ENCODE measurements at regions not wholly inside any gene's neighbourhood (a gene's known extent, or its start where the extent isn't known, plus 50 kb on each side); places are given as distances from the start of the nearest gene placed in this dataset.

- 85% methylated on average over 3 of the region's 3 CpGs for whole genome bisulfite sequencing (ENCODE audit: low lambda C conversion rate)
- POLR2A ChIA-PET: no interaction called here
- DNase-seq: no peak
These were observed 112.0 kb upstream of the SLC7A14 start for GRCh38 chr3:170697908-170698307.

DNA sequence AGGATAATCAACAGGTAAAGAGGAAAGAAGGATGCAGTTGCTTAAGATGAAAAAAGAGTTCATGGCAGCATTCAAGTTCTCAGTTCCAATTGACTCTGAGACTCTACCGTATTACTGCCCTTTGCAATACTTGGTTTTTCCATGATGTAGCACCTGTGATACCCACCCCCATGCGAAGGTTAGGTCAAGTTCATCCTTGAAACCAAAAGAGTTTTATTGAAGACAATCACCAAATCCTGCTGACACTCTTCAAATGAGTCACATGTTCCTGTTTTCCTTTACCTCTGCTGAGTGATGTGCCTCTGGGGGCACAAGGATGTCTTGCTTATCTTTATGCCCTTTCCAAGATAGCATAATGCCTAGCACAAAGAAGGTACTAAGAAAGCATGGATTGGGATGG lies 111.3 kb upstream of the SLC7A14 start:
- Histone ChIP-seq H4K20me1 (ENCODE audit: insufficient read depth) (no peaks in the 10 kb centered on the region), H3K27ac (ENCODE audit: low read depth in 2 of 2, low read length in 1 of 2) (no peak overlapping the region), H3K4me2 (no peak overlapping the region), H3K9ac (no peak overlapping the region), H2AFZ (ENCODE audit: low read depth) (no peak overlapping the region), H3K9me3 (no peaks in the 10 kb centered on the region), H3K4me3 (ENCODE audit: low read depth in 2 of 2, low read length in 1 of 2) (no peak overlapping the region), H3K27me3 (ENCODE audit: insufficient read depth) (no peaks in the 10 kb centered on the region), H3K79me2 (ENCODE audit: insufficient read depth) (no peaks in the 10 kb centered on the region), H3F3A (replicated peaks; ENCODE audit: insufficient read depth) (peaks cover 9% of the 10 kb centered on the region), H3K9me2 (no peaks in the 10 kb centered on the region), H3K4me1 (ENCODE audit: control insufficient read depth in 1 of 2, insufficient read depth in 2 of 2, low read depth in 1 of 2, low read length in 1 of 2) (peaks cover 4 to 12% of the 10 kb centered on the region in 2 experiments), H3K36me3 (replicated peaks in 1 of 2; ENCODE audit: control insufficient read depth in 1 of 2, insufficient read depth in 2 of 2, low read length in 1 of 2) (no peaks in the 10 kb centered on the region)
- CTCF ChIA-PET: interaction anchor here (1.0 to 2.9 kb wide), 2 partner anchors 113 to 283 kb away, joined by 4 to 14 read pairs; no protein-coding TSS in a partner anchor
- 89% methylated on average over 2 of the region's 2 CpGs for WGBS (ENCODE audit: low lambda C conversion rate)
- no peak for DNase-seq
- POLR2A ChIA-PET: no interaction called here
- TF ChIP-seq SIN3A (IDR thresholded peaks at IDR 0.05; ENCODE audit: borderline replicate concordance, low read depth, low read length) (no peak), YY1 (IDR thresholded peaks at IDR 0.05; ENCODE audit: low read depth) (no peak), CTCF (IDR thresholded peaks at IDR 0.05) (no peak), USF1 (IDR thresholded peaks at IDR 0.05; ENCODE audit: borderline replicate concordance, low read depth) (no peak), RXRA (IDR thresholded peaks at IDR 0.05; ENCODE audit: borderline replicate concordance, low read depth) (no peak), ZBTB33 (IDR thresholded peaks at IDR 0.05; ENCODE audit: borderline replicate concordance, low read depth) (no peak), EZH2phosphoT487 (IDR thresholded peaks at IDR 0.05; ENCODE audit: borderline replicate concordance, low read depth) (no peak), SMC3 (IDR thresholded peaks at IDR 0.05; ENCODE audit: low read depth, low read length) (no peak), TEAD4 (IDR thresholded peaks at IDR 0.05; ENCODE audit: borderline replicate concordance, insufficient read depth) (no peak)
- TF ChIP-seq, protein P1, sequence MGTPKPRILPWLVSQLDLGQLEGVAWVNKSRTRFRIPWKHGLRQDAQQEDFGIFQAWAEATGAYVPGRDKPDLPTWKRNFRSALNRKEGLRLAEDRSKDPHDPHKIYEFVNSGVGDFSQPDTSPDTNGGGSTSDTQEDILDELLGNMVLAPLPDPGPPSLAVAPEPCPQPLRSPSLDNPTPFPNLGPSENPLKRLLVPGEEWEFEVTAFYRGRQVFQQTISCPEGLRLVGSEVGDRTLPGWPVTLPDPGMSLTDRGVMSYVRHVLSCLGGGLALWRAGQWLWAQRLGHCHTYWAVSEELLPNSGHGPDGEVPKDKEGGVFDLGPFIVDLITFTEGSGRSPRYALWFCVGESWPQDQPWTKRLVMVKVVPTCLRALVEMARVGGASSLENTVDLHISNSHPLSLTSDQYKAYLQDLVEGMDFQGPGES (IDR thresholded peaks at IDR 0.05; ENCODE audit: low read depth, low read length): no peak

More at GRCh38 chr3:170697908-170698307, 112.0 kb upstream of the SLC7A14 start:
- no peak overlapping the region for H3K4me2 ChIP-seq
- H3K9me3 ChIP-seq: no peaks in the 10 kb centered on the region
- H3K4me1 ChIP-seq (ENCODE audit: control insufficient read depth in 1 of 2, insufficient read depth in 2 of 2, low read depth in 1 of 2, low read length in 1 of 2): peaks cover 5 to 14% of the 10 kb centered on the region in 2 experiments
- no peaks in the 10 kb centered on the region for H3K9me2 ChIP-seq
- H3K79me2 ChIP-seq (ENCODE audit: insufficient read depth): no peaks in the 10 kb centered on the region
- H3K27me3 ChIP-seq (ENCODE audit: insufficient read depth): no peaks in the 10 kb centered on the region
- H2AFZ ChIP-seq (ENCODE audit: low read depth): no peak overlapping the region
- H3K27ac ChIP-seq (ENCODE audit: low read depth in 2 of 2, low read length in 1 of 2): no peak overlapping the region
- no peak overlapping the region for H3K4me3 ChIP-seq (ENCODE audit: low read depth in 2 of 2, low read length in 1 of 2)
- H3F3A ChIP-seq (replicated peaks; ENCODE audit: insufficient read depth): peaks cover 17% of the 10 kb centered on the region
- H3K9ac ChIP-seq: no peak overlapping the region
- TF ChIP-seq SMC3 (IDR thresholded peaks at IDR 0.05; ENCODE audit: low read depth, low read length) (no peak), RXRA (IDR thresholded peaks at IDR 0.05; ENCODE audit: borderline replicate concordance, low read depth) (no peak), SIN3A (IDR thresholded peaks at IDR 0.05; ENCODE audit: borderline replicate concordance, low read depth, low read length) (no peak), EZH2phosphoT487 (IDR thresholded peaks at IDR 0.05; ENCODE audit: borderline replicate concordance, low read depth) (no peak), USF1 (IDR thresholded peaks at IDR 0.05; ENCODE audit: borderline replicate concordance, low read depth) (no peak), ZBTB33 (IDR thresholded peaks at IDR 0.05; ENCODE audit: borderline replicate concordance, low read depth) (no peak), FOXM1 (IDR thresholded peaks at IDR 0.05; ENCODE audit: low read depth) (no peak), TEAD4 (IDR thresholded peaks at IDR 0.05; ENCODE audit: borderline replicate concordance, insufficient read depth) (no peak)
- no peaks in the 10 kb centered on the region for H3K36me3 ChIP-seq (replicated peaks in 1 of 2; ENCODE audit: control insufficient read depth in 1 of 2, insufficient read depth in 2 of 2, low read length in 1 of 2)
- CTCF ChIA-PET: interaction anchor here (1.3 kb wide), 1 partner anchor 279 kb away, joined by 3 read pairs; the partner anchor contains the start of gene CLDN11
- no peaks in the 10 kb centered on the region for H4K20me1 ChIP-seq (ENCODE audit: insufficient read depth)

All from SK-N-SH (cell line).